Ascending aorta (tissue), 2 donors: ENCODE measurements at regions not wholly inside any gene's neighbourhood (a gene's known extent, or its start where the extent isn't known, plus 50 kb on each side); places are given as distances from the start of the nearest gene placed in this dataset.

Experiments used
- DNase-seq, 2 donors: peaks; one replicate each; pipeline ENCODE4 v3.0.0-alpha.2; 2019; ENCODE audit warnings: low spot score in 2 of 2
- H3K27ac ChIP-seq, 2 donors: fragments of 200-600 bp; sonication (generic); one replicate each; pipeline ENCODE4 v1.5.1; 2016 to 2017; ENCODE audit warnings: mild to moderate bottlenecking in 1 of 2
- H3K27me3 ChIP-seq: fragments of 200-600 bp; sonication (generic); one replicate; pipeline ENCODE4 v1.5.1; 2017
- H3K36me3 ChIP-seq, 2 donors: fragments of 200-600 bp; sonication (generic); one replicate each; pipeline ENCODE4 v1.5.1; 2016
- H3K4me1 ChIP-seq, 2 donors: fragments of 200-600 bp; sonication (generic); one replicate each; pipeline ENCODE4 v1.5.1; 2016 to 2017; ENCODE audit warnings: mild to moderate bottlenecking in 1 of 2
- H3K4me3 ChIP-seq, 2 donors: fragments of 200-600 bp; sonication (generic); one replicate each; pipeline ENCODE4 v1.5.1; 2016 to 2017; ENCODE audit warnings: mild to moderate bottlenecking in 1 of 2
- H3K9me3 ChIP-seq, 2 donors: fragments of 200-600 bp; sonication (generic); one replicate each; pipeline ENCODE4 v1.5.1; 2016
- CTCF ChIP-seq, 3 experiments: fragments of 200-600 bp in 2 of 3; fragments of 450-650 bp in 1 of 3; sonication (generic) in 2 of 3; IDR thresholded peaks; one replicate each; pipeline ENCODE4 v1.5.1; 2016 to 2019; ENCODE audit warnings: antibody characterized with exemption in 3 of 3, mild to moderate bottlenecking in 1 of 3, moderate library complexity in 1 of 3
- intact Hi-C: fragments of 100-400 bp; cut with DNase I; formaldehyde crosslinking; loops from one replicate; pipeline ENCODE4 v1.15.1; 2023

- TF ChIP-seq CTCF (IDR thresholded peaks at IDR 0.05): no peak
- intact Hi-C loops: no loop called here
Observed at GRCh38 chr6:74928203-74928602, 277.6 kb downstream of the COL12A1 start.

GRCh38 chr6:74927299-74927698 lies 278.6 kb downstream of the COL12A1 start:
- H3K4me1 ChIP-seq: peaks cover 0 to 12% of the 10 kb centered on the region in 2 donors
- intact Hi-C loops: no loop called here
- no peaks in the 10 kb centered on the region for H3K36me3 ChIP-seq
- no peak overlapping the region for H3K4me3 ChIP-seq
- no peak overlapping the region for H3K27ac ChIP-seq
- H3K9me3 ChIP-seq: no peaks in the 10 kb centered on the region
- no peak for DNase-seq
- no peaks in the 10 kb centered on the region for H3K27me3 ChIP-seq
- TF ChIP-seq CTCF (IDR thresholded peaks at IDR 0.05): no peak

More at GRCh38 chr6:74928203-74928602, 277.6 kb downstream of the COL12A1 start:
- peaks cover 0 to 17% of the 10 kb centered on the region in 2 donors for H3K4me1 ChIP-seq
- no peak for DNase-seq
- H3K9me3 ChIP-seq: no peaks in the 10 kb centered on the region
- no peak overlapping the region for H3K4me3 ChIP-seq
- no peak overlapping the region for H3K27ac ChIP-seq
- H3K27me3 ChIP-seq: no peaks in the 10 kb centered on the region
- H3K36me3 ChIP-seq: no peaks in the 10 kb centered on the region

- no peaks in the 10 kb centered on the region for H3K36me3 ChIP-seq
- DNase-seq: no peak
- no peak overlapping the region for H3K27ac ChIP-seq
- peaks cover 0 to 2% of the 10 kb centered on the region in 2 donors for H3K4me1 ChIP-seq
- intact Hi-C loops: no loop called here
- no peaks in the 10 kb centered on the region for H3K27me3 ChIP-seq
- TF ChIP-seq CTCF (IDR thresholded peaks at IDR 0.05): no peak
- no peak overlapping the region for H3K4me3 ChIP-seq
- H3K9me3 ChIP-seq: no peaks in the 10 kb centered on the region
Observed at GRCh38 chr6:74925683-74926082, 280.2 kb downstream of the COL12A1 start.

GRCh38 chr6:74914888-74915287 lies 291.0 kb downstream of the COL12A1 start:
- Histone ChIP-seq H3K4me1 (no peaks in the 10 kb centered on the region), H3K27me3 (no peaks in the 10 kb centered on the region), H3K4me3 (no peak overlapping the region), H3K36me3 (no peaks in the 10 kb centered on the region), H3K27ac (no peak overlapping the region), H3K9me3 (no peaks in the 10 kb centered on the region)
- no peak for TF ChIP-seq CTCF (IDR thresholded peaks at IDR 0.05)
- no peak for DNase-seq
- intact Hi-C loops: no loop called here

- H3K36me3 ChIP-seq: no peaks in the 10 kb centered on the region
- no peak for DNase-seq
- no peaks in the 10 kb centered on the region for H3K27me3 ChIP-seq
- no peaks in the 10 kb centered on the region for H3K9me3 ChIP-seq
- no peak overlapping the region for H3K4me3 ChIP-seq
- no peaks in the 10 kb centered on the region for H3K4me1 ChIP-seq
- intact Hi-C loops: no loop called here
- H3K27ac ChIP-seq: no peak overlapping the region
- TF ChIP-seq CTCF (IDR thresholded peaks at IDR 0.05): no peak
Observed at GRCh38 chr6:74912234-74912633, 293.6 kb downstream of the COL12A1 start.

GRCh38 chr6:74902846-74903245 lies 303.0 kb downstream of the COL12A1 start:
- Histone ChIP-seq H3K4me1 (no peaks in the 10 kb centered on the region), H3K27me3 (no peaks in the 10 kb centered on the region), H3K36me3 (no peaks in the 10 kb centered on the region), H3K27ac (no peak overlapping the region), H3K4me3 (no peak overlapping the region), H3K9me3 (peaks cover 0 to 15% of the 10 kb centered on the region in 2 donors)
- TF ChIP-seq CTCF (IDR thresholded peaks at IDR 0.05): no peak
- no peak for DNase-seq
- intact Hi-C loops: no loop called here
